Thyroid gland (tissue), 4 donors: ENCODE measurements at regions not wholly inside any gene's neighbourhood (a gene's known extent, or its start where the extent isn't known, plus 50 kb on each side); places are given as distances from the start of the nearest gene placed in this dataset.

Experiments
- DNase-seq, 2 donors: peaks; one replicate each; pipeline ENCODE4 v3.0.0-alpha.2; 2019
- H3K27ac ChIP-seq, 3 donors: fragments of 200-600 bp; sonication (generic); 1 replicate in 2 of 3; 2 replicates in 1 of 3; pipeline ENCODE4 v1.5.1; 2016 to 2019; ENCODE audit warnings: mild to moderate bottlenecking in 1 of 3, moderate library complexity in 1 of 3
- H3K27me3 ChIP-seq: fragments of 200-600 bp; sonication (generic); one replicate; pipeline ENCODE4 v1.5.1; 2019
- H3K36me3 ChIP-seq, 2 donors: fragments of 200-600 bp; sonication (generic); one replicate each; pipeline ENCODE4 v1.5.1; 2016 to 2019
- H3K4me1 ChIP-seq, 2 donors: fragments of 200-600 bp; sonication (generic); one replicate each; pipeline ENCODE4 v1.5.1; 2017 to 2019
- H3K4me3 ChIP-seq, 3 donors: fragments of 200-600 bp; sonication (generic); replicated peaks in 1 of 3; 1 replicate in 2 of 3; 2 replicates in 1 of 3; pipeline ENCODE4 v1.5.1; 2016; ENCODE audit warnings: mild to moderate bottlenecking in 1 of 3
- H3K9me3 ChIP-seq: fragments of 200-600 bp; sonication (generic); one replicate; pipeline ENCODE4 v1.5.1; 2017
- CTCF ChIP-seq, 6 experiments: fragments of 200-600 bp in 3 of 6; fragments of 450-650 bp in 3 of 6; sonication (generic) in 3 of 6; IDR thresholded peaks; one replicate each; pipeline ENCODE4 v1.5.1; 2016 to 2019; ENCODE audit warnings: antibody characterized with exemption in 6 of 6, mild to moderate bottlenecking in 2 of 6, inconsistent platforms in 1 of 6, moderate library complexity in 1 of 6
- POLR2A ChIP-seq, 2 donors: fragments of 450-650 bp; IDR thresholded peaks; one replicate each; pipeline ENCODE4 v1.6.1; 2017; ENCODE audit warnings: antibody characterized with exemption in 2 of 2, mild to moderate bottlenecking in 2 of 2, moderate library complexity in 1 of 2
- WGBS, 2 donors: methylation state at CpG; one replicate each; pipeline ENCODE4 v1.1.5; 2017; 5-methylcytosine and 5-hydroxymethylcytosine counted together
- intact Hi-C: fragments of 100-400 bp; cut with DNase I; formaldehyde crosslinking; loops from one replicate; pipeline ENCODE4 v1.15.1; 2023

- no peak overlapping the region for H3K4me3 ChIP-seq
- H3K4me1 ChIP-seq: no peaks in the 10 kb centered on the region
- TF ChIP-seq POLR2A (IDR thresholded peaks at IDR 0.05) (no peak), CTCF (IDR thresholded peaks at IDR 0.05) (no peak)
- no peak overlapping the region for H3K27ac ChIP-seq
- WGBS, 2 donors: 41 to 46% methylated on average over 4 of the region's 4 CpGs
- intact Hi-C loops: no loop called here
- no peaks in the 10 kb centered on the region for H3K27me3 ChIP-seq
- no peaks in the 10 kb centered on the region for H3K9me3 ChIP-seq
- H3K36me3 ChIP-seq: no peaks in the 10 kb centered on the region
- DNase-seq: no peak
Observed at GRCh38 chr19:28644169-28644775, 568.7 kb downstream of the UQCRFS1 start.

- Histone ChIP-seq H3K27me3 (no peaks in the 10 kb centered on the region), H3K4me3 (no peak overlapping the region), H3K27ac (no peak overlapping the region), H3K4me1 (no peaks in the 10 kb centered on the region), H3K9me3 (no peaks in the 10 kb centered on the region), H3K36me3 (no peaks in the 10 kb centered on the region)
- TF ChIP-seq CTCF (IDR thresholded peaks at IDR 0.05) (no peak), POLR2A (IDR thresholded peaks at IDR 0.05) (no peak)
- 79 to 81% methylated on average over 9 to 10 of the region's 10 CpGs for WGBS, 2 donors
- DNase-seq: no peak
- intact Hi-C loops: no loop called here
Observed at GRCh38 chr19:28642787-28643683, 569.9 kb downstream of the UQCRFS1 start.

DNA sequence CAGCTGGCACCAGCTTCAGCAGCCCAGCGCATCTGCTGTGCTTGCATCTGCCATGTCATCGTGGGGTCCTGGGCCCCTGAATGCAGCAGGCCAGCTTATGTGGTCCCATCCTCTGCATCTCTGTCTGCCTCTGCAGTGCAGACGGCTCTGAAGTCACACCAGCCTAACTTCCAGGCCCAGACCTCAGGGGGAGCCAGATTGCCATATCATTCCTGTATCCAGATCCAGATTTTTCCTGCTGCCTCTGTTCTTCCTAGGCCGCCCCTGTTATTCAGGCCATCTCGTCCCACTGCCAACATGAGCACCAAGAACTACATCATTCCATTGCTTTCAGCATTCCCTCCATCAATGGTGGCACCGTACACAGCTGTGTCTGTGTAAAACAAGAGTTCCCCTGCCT, 571.6 kb downstream of the UQCRFS1 start:
- DNase-seq: no peak
- H3K4me1 ChIP-seq: no peaks in the 10 kb centered on the region

GRCh38 chr19:28640506-28640905, 572.4 kb downstream of the UQCRFS1 start:
- Histone ChIP-seq H3K4me3 (no peak overlapping the region), H3K4me1 (no peaks in the 10 kb centered on the region), H3K9me3 (no peaks in the 10 kb centered on the region), H3K27me3 (no peaks in the 10 kb centered on the region), H3K27ac (no peak overlapping the region), H3K36me3 (no peaks in the 10 kb centered on the region)
- intact Hi-C loops: no loop called here
- no peak for TF ChIP-seq POLR2A (IDR thresholded peaks at IDR 0.05)
- TF ChIP-seq CTCF (IDR thresholded peaks at IDR 0.05): no peak
- 76 to 80% methylated on average over 4 of the region's 4 CpGs for WGBS, 2 donors
- DNase-seq: no peak

More for the DNA sequence above, 571.6 kb downstream of the UQCRFS1 start:
- Histone ChIP-seq H3K4me3 (no peak overlapping the region), H3K27ac (no peak overlapping the region), H3K27me3 (no peaks in the 10 kb centered on the region), H3K9me3 (no peaks in the 10 kb centered on the region), H3K36me3 (no peaks in the 10 kb centered on the region)
- WGBS, 2 donors: 77% methylated on average over 6 of the region's 6 CpGs
- intact Hi-C loops: no loop called here
- TF ChIP-seq POLR2A (IDR thresholded peaks at IDR 0.05): no peak
- TF ChIP-seq CTCF (IDR thresholded peaks at IDR 0.05): no peak

DNA sequence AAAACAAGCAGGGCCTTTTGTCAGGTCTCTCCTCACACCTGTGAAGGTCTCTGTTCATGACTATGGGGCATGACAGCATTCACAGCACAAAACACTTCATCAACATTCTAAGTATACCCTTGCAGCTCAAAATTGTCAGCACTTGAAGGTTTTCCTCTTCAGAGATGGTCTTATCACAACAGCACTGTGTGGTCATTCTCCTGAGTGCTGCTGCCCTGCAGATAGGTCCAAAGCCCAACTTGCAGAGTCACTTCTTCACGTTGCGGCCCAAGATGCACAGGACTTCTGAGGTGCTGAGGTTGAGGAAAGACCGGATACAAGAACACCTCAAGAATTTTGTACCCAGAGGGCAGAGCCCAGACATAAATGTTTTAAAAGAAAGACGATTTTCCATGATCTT, 574.5 kb downstream of the UQCRFS1 start:
- no peaks in the 10 kb centered on the region for H3K27me3 ChIP-seq
- H3K36me3 ChIP-seq: no peaks in the 10 kb centered on the region
- 73 to 78% methylated on average over 4 of the region's 4 CpGs for WGBS, 2 donors
- no peak overlapping the region for H3K4me3 ChIP-seq
- TF ChIP-seq POLR2A (IDR thresholded peaks at IDR 0.05) (no peak), CTCF (IDR thresholded peaks at IDR 0.05) (no peak)
- no peaks in the 10 kb centered on the region for H3K9me3 ChIP-seq
- H3K4me1 ChIP-seq: no peaks in the 10 kb centered on the region
- no peak overlapping the region for H3K27ac ChIP-seq
- intact Hi-C loops: no loop called here
- DNase-seq: no peak
